ENCODE measurements at regions not wholly inside any gene's neighbourhood (a gene's known extent, or its start where the extent isn't known, plus 50 kb on each side); places are given as distances from the start of the nearest gene placed in this dataset.

- TF ChIP-seq, protein P1, sequence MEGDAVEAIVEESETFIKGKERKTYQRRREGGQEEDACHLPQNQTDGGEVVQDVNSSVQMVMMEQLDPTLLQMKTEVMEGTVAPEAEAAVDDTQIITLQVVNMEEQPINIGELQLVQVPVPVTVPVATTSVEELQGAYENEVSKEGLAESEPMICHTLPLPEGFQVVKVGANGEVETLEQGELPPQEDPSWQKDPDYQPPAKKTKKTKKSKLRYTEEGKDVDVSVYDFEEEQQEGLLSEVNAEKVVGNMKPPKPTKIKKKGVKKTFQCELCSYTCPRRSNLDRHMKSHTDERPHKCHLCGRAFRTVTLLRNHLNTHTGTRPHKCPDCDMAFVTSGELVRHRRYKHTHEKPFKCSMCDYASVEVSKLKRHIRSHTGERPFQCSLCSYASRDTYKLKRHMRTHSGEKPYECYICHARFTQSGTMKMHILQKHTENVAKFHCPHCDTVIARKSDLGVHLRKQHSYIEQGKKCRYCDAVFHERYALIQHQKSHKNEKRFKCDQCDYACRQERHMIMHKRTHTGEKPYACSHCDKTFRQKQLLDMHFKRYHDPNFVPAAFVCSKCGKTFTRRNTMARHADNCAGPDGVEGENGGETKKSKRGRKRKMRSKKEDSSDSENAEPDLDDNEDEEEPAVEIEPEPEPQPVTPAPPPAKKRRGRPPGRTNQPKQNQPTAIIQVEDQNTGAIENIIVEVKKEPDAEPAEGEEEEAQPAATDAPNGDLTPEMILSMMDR (IDR thresholded peaks at IDR 0.05; ENCODE audit: insufficient read depth, low read length, poor library complexity, severe bottlenecking) = no peak
- no peak for TF ChIP-seq EZH2phosphoT487 (conservative IDR thresholded peaks at IDR 0.05; ENCODE audit: low read length)
- Histone ChIP-seq H3K36me3 (ENCODE audit: low read length) (no peaks in the 10 kb centered on the region), H3F3A (ENCODE audit: insufficient read depth) (no peaks in the 10 kb centered on the region), H3K27ac (ENCODE audit: low read depth, low read length) (no peak overlapping the region), H4K20me1 (ENCODE audit: low read depth, low read length) (no peaks in the 10 kb centered on the region), H3K9ac (ENCODE audit: low read length) (no peak overlapping the region), H3K79me2 (ENCODE audit: insufficient read depth, low read length) (no peaks in the 10 kb centered on the region), H2AFZ (ENCODE audit: low read depth, low read length, severe bottlenecking) (no peak overlapping the region), H3K27me3 (ENCODE audit: low read length) (no peaks in the 10 kb centered on the region), H3K9me3 (ENCODE audit: insufficient read depth, low read length) (no peaks in the 10 kb centered on the region), H3K4me3 (ENCODE audit: insufficient read depth, low read length, poor library complexity, severe bottlenecking) (no peak overlapping the region), H3K9me2 (replicated peaks; ENCODE audit: insufficient read depth, low read length) (no peaks in the 10 kb centered on the region), H3K4me2 (ENCODE audit: low read depth, low read length, poor library complexity, severe bottlenecking) (no peak overlapping the region)
These were observed 134.1 kb upstream of the CITED2 start for GRCh38 chr6:139508576-139508975.

DNA sequence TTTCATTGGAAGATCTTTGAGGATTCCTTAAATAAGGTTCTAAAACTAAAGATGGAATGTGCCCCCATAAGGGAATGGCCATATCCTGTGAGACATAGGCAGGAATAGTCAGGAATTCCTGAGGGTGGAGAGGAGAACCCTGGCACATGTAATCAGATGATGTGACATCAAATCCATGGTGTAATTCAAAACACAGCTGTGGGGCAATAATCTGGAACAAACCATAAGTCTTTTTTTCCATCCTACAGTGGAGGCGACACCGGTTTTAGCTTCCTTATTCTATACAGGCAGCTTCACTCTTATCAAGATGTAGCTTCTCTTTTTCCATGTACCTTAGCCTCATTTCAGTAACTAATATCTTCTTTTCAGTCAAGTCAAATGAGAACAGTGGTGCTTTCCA is 133.6 kb upstream of the CITED2 start:
- Histone ChIP-seq H2AFZ (ENCODE audit: low read depth, low read length, severe bottlenecking) (no peak overlapping the region), H3K27ac (ENCODE audit: low read depth, low read length) (no peak overlapping the region), H3K4me2 (ENCODE audit: low read depth, low read length, poor library complexity, severe bottlenecking) (no peak overlapping the region)

DNA sequence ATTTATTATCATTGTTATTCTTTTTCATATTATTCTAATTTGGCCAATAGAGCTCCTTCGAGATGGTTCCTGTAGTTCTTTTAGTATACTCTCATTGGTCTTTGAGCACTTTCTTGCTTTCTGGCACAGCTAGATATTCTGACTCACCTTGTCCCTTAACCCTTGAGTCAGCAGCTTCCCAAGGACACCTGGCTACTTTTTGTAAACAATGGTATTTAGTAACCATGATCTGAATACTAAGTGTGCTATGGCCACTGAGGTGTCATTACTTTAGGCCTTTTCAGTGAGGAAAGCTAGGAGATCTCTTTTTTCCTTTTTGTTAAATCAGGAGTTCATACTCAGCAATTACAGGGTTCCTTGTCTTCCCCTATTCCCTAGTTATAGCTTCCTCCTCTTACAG is 126.5 kb upstream of the CITED2 start:
- H3F3A ChIP-seq (ENCODE audit: insufficient read depth) = no peaks in the 10 kb centered on the region
- H3K9me2 ChIP-seq (replicated peaks; ENCODE audit: insufficient read depth, low read length) = no peaks in the 10 kb centered on the region
- H3K79me2 ChIP-seq (ENCODE audit: insufficient read depth, low read length) = no peaks in the 10 kb centered on the region
- H3K9ac ChIP-seq (ENCODE audit: low read length) = no peak overlapping the region
- H3K9me3 ChIP-seq (ENCODE audit: insufficient read depth, low read length) = no peaks in the 10 kb centered on the region
- TF ChIP-seq, protein P1 (IDR thresholded peaks at IDR 0.05; ENCODE audit: insufficient read depth, low read length, poor library complexity, severe bottlenecking) = no peak
- TF ChIP-seq EZH2phosphoT487 (conservative IDR thresholded peaks at IDR 0.05; ENCODE audit: low read length) = no peak
- H3K36me3 ChIP-seq (ENCODE audit: low read length) = no peaks in the 10 kb centered on the region
- no peak overlapping the region for H3K4me2 ChIP-seq (ENCODE audit: low read depth, low read length, poor library complexity, severe bottlenecking)
- H2AFZ ChIP-seq (ENCODE audit: low read depth, low read length, severe bottlenecking) = no peak overlapping the region
- no peak overlapping the region for H3K27ac ChIP-seq (ENCODE audit: low read depth, low read length)
- H3K4me3 ChIP-seq (ENCODE audit: insufficient read depth, low read length, poor library complexity, severe bottlenecking) = no peak overlapping the region
- no peaks in the 10 kb centered on the region for H3K27me3 ChIP-seq (ENCODE audit: low read length)
- H4K20me1 ChIP-seq (ENCODE audit: low read depth, low read length) = no peaks in the 10 kb centered on the region

More for the DNA sequence above, 133.6 kb upstream of the CITED2 start:
- H3K4me3 ChIP-seq (ENCODE audit: insufficient read depth, low read length, poor library complexity, severe bottlenecking) = no peak overlapping the region
- TF ChIP-seq EZH2phosphoT487 (conservative IDR thresholded peaks at IDR 0.05; ENCODE audit: low read length) = no peak
- TF ChIP-seq, protein P1 (IDR thresholded peaks at IDR 0.05; ENCODE audit: insufficient read depth, low read length, poor library complexity, severe bottlenecking) = no peak
- H3F3A ChIP-seq (ENCODE audit: insufficient read depth) = no peaks in the 10 kb centered on the region
- H3K9me2 ChIP-seq (replicated peaks; ENCODE audit: insufficient read depth, low read length) = no peaks in the 10 kb centered on the region
- H4K20me1 ChIP-seq (ENCODE audit: low read depth, low read length) = no peaks in the 10 kb centered on the region
- no peaks in the 10 kb centered on the region for H3K79me2 ChIP-seq (ENCODE audit: insufficient read depth, low read length)
- no peaks in the 10 kb centered on the region for H3K9me3 ChIP-seq (ENCODE audit: insufficient read depth, low read length)
- H3K9ac ChIP-seq (ENCODE audit: low read length) = no peak overlapping the region
- H3K36me3 ChIP-seq (ENCODE audit: low read length) = no peaks in the 10 kb centered on the region
- no peaks in the 10 kb centered on the region for H3K27me3 ChIP-seq (ENCODE audit: low read length)
